OCI-LY3 (cell line): ENCODE measurements at regions not wholly inside any gene's neighbourhood (a gene's known extent, or its start where the extent isn't known, plus 50 kb on each side); places are given as distances from the start of the nearest gene placed in this dataset.

Experiments used
- H2AFZ ChIP-seq: fragments of 200-600, 300-600 bp; shearing (Covaris generic); 2 replicates; pipeline ENCODE4 v1.6.0; 2014; ENCODE audit warnings: antibody characterized with exemption, low read depth, low read length
- H3K27ac ChIP-seq: fragments of 200-600, 300-600 bp; sonication (generic); 2 replicates; pipeline ENCODE4 v1.5.1; 2014; ENCODE audit warnings: mild to moderate bottlenecking, low read length, moderate library complexity, mixed read lengths
- H3K27me3 ChIP-seq: fragments of 200-600, 300-600 bp; sonication (generic); 2 replicates; pipeline ENCODE4 v1.6.1; 2014; ENCODE audit warnings: low read depth, low read length, mixed read lengths
- H3K36me3 ChIP-seq: fragments of 200-600, 300-600 bp; sonication (generic); replicated peaks from 2 replicates; pipeline ENCODE3; 2014; ENCODE audit warnings: low read depth, low read length, mixed read lengths
- H3K4me1 ChIP-seq: fragments of 300-600, 200-600 bp; sonication (generic); 2 replicates; pipeline ENCODE4 v1.6.1; 2014; ENCODE audit warnings: low read length, mixed read lengths
- H3K4me2 ChIP-seq: fragments of 200-600, 300-600 bp; sonication (generic); 2 replicates; pipeline ENCODE4 v1.6.1; 2014; ENCODE audit warnings: low read length, mixed read lengths
- H3K4me3 ChIP-seq: fragments of 300-600, 200-600 bp; sonication (generic); 2 replicates; pipeline ENCODE4 v1.5.1; 2014; ENCODE audit warnings: antibody characterized with exemption, mild to moderate bottlenecking, low read length, moderate library complexity
- H3K79me2 ChIP-seq: fragments of 300-600, 200-600 bp; shearing (Covaris generic); 2 replicates; pipeline ENCODE4 v1.6.1; 2014; ENCODE audit warnings: mild to moderate bottlenecking, low read length, mixed read lengths
- H3K9ac ChIP-seq: fragments of 300-600, 200-600 bp; shearing (Covaris generic); 2 replicates; pipeline ENCODE4 v1.6.0; 2014; ENCODE audit warnings: mild to moderate bottlenecking, low read length, moderate library complexity
- H3K9me3 ChIP-seq: fragments of 200-600, 300-600 bp; shearing (Covaris generic); 2 replicates; pipeline ENCODE4 v1.6.1; 2014; ENCODE audit warnings: low read length, mixed read lengths; ENCODE audit not compliant: insufficient read depth
- H4K20me1 ChIP-seq: fragments of 200-600, 300-600 bp; sonication (generic); 2 replicates; pipeline ENCODE4 v1.6.1; 2016; ENCODE audit warnings: low read length, mixed read lengths; ENCODE audit not compliant: insufficient read depth
- EZH2phosphoT487 ChIP-seq: fragments of 200-600 bp; shearing (Covaris generic); IDR thresholded peaks from 2 replicates; pipeline ENCODE4 v1.6.1; 2018; ENCODE audit warnings: antibody characterized with exemption, mixed run types, low read depth
- TF ChIP-seq, protein P1 (sequence below): fragments of 200-600, 300-600 bp; sonication (generic); IDR thresholded peaks from 2 replicates; pipeline ENCODE4 v1.5.1; 2014; ENCODE audit warnings: antibody characterized with exemption, low read length, low read depth

DNA sequence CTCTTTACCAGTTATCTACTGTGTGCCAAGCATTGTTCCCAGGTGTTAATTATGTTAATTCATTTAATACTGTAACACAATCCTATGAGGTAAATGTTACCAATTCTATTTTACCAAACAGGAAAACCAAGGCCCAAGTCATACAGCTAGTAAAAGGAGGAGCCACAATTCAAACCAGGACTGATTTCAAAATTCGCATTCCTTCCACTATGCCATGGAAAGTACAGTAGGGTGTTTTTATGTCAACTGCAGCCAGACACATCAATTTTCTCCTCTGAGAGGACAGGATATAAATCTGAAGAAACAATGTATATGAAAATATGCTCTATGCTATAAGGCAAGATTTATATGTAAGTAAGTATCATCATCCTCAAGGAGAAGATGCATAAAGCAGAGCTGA lies 104.3 kb downstream of the RPL27A start:
- H2AFZ ChIP-seq = no peak overlapping the region
- H3K4me3 ChIP-seq = no peak overlapping the region
- no peaks in the 10 kb centered on the region for H4K20me1 ChIP-seq
- H3K9me3 ChIP-seq = no peaks in the 10 kb centered on the region
- no peaks in the 10 kb centered on the region; the same call in 1 of the 2 replicates for H3K4me1 ChIP-seq
- no peak overlapping the region for H3K27ac ChIP-seq
- H3K9ac ChIP-seq = no peak overlapping the region
- TF ChIP-seq, protein P1, sequence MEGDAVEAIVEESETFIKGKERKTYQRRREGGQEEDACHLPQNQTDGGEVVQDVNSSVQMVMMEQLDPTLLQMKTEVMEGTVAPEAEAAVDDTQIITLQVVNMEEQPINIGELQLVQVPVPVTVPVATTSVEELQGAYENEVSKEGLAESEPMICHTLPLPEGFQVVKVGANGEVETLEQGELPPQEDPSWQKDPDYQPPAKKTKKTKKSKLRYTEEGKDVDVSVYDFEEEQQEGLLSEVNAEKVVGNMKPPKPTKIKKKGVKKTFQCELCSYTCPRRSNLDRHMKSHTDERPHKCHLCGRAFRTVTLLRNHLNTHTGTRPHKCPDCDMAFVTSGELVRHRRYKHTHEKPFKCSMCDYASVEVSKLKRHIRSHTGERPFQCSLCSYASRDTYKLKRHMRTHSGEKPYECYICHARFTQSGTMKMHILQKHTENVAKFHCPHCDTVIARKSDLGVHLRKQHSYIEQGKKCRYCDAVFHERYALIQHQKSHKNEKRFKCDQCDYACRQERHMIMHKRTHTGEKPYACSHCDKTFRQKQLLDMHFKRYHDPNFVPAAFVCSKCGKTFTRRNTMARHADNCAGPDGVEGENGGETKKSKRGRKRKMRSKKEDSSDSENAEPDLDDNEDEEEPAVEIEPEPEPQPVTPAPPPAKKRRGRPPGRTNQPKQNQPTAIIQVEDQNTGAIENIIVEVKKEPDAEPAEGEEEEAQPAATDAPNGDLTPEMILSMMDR = no peak
- no peak for TF ChIP-seq EZH2phosphoT487
- no peaks in the 10 kb centered on the region for H3K79me2 ChIP-seq
- no peak overlapping the region for H3K4me2 ChIP-seq
- H3K27me3 ChIP-seq = no peaks in the 10 kb centered on the region
- no peaks in the 10 kb centered on the region for H3K36me3 ChIP-seq

DNA sequence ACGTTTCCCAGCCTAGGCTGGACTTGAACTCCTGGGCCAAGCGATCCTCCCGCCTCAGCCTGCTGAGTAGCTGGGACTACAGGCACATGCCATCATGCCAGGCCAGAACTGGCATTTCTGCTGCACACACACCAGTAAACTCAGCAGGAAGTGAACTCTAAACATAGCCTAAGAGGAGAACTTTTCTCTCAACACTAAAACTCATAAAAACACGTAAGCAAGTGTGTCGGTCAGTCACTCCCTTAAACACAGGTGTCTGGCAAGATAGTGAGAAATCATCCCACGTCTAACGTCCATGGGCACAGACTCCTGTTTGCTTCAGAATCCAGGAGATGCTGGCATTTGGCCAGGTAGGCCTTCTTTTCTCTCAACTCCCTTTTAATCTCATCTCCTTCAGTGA lies 104.8 kb downstream of the RPL27A start:
- Histone ChIP-seq H3K4me1 (no peaks in the 10 kb centered on the region; the same call in 1 of the 2 replicates), H3K27ac (no peak overlapping the region), H3K4me2 (no peak overlapping the region), H3K9me3 (no peaks in the 10 kb centered on the region), H4K20me1 (no peaks in the 10 kb centered on the region), H3K79me2 (no peaks in the 10 kb centered on the region), H3K4me3 (no peak overlapping the region), H3K27me3 (no peaks in the 10 kb centered on the region), H2AFZ (no peak overlapping the region), H3K9ac (no peak overlapping the region), H3K36me3 (no peaks in the 10 kb centered on the region)
- TF ChIP-seq EZH2phosphoT487 = no peak
- TF ChIP-seq, protein P1 = no peak

DNA sequence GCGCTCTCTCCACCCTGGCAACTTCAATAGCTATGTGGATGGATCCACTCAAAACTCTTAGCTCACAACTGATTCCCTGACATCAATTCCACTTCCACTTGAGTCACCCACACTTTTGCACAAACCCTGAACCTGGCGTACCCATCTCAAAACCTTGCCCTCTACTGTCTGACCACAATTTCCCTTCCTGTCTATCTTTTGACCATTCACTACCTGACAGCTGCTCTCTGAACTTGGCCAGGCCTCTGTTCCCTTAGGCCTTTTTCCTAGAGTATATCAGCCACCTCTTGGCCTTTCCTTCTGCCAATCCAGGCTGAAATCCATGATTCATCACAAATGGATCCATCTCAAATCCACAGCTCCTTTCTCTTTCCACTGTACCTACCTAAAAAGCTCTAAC lies 106.0 kb downstream of the RPL27A start:
- Histone ChIP-seq H3K4me1 (no peaks in the 10 kb centered on the region; the same call in 1 of the 2 replicates), H3K9ac (no peak overlapping the region), H3K79me2 (no peaks in the 10 kb centered on the region)

GRCh38 chr11:8789864-8790263 lies 107.3 kb downstream of the RPL27A start:
- no peak overlapping the region for H2AFZ ChIP-seq
- no peak overlapping the region for H3K9ac ChIP-seq
- no peaks in the 10 kb centered on the region for H3K79me2 ChIP-seq
- H3K4me1 ChIP-seq = peaks cover 7% of the 10 kb centered on the region
- H3K36me3 ChIP-seq = no peaks in the 10 kb centered on the region
- no peak overlapping the region for H3K4me3 ChIP-seq
- no peaks in the 10 kb centered on the region for H4K20me1 ChIP-seq
- H3K27ac ChIP-seq = no peak overlapping the region
- no peak overlapping the region for H3K4me2 ChIP-seq
- TF ChIP-seq, protein P1 = no peak
- TF ChIP-seq EZH2phosphoT487 = no peak
- no peaks in the 10 kb centered on the region for H3K27me3 ChIP-seq
- H3K9me3 ChIP-seq = no peaks in the 10 kb centered on the region

More for the DNA sequence above, 106.0 kb downstream of the RPL27A start:
- no peak overlapping the region for H3K4me2 ChIP-seq
- H3K36me3 ChIP-seq = no peaks in the 10 kb centered on the region
- H3K27me3 ChIP-seq = no peaks in the 10 kb centered on the region
- H4K20me1 ChIP-seq = no peaks in the 10 kb centered on the region
- TF ChIP-seq, protein P1 = no peak
- no peak for TF ChIP-seq EZH2phosphoT487
- no peaks in the 10 kb centered on the region for H3K9me3 ChIP-seq
- H3K27ac ChIP-seq = no peak overlapping the region
- no peak overlapping the region for H2AFZ ChIP-seq
- no peak overlapping the region for H3K4me3 ChIP-seq
